Activated CD8-positive, alpha-beta memory T cell treated with anti-CD3 and anti-CD28 coated beads for 1 hour (primary cell): ENCODE measurements at regions not wholly inside any gene's neighbourhood (a gene's known extent, or its start where the extent isn't known, plus 50 kb on each side); places are given as distances from the start of the nearest gene placed in this dataset.

Experiments
- DNase-seq, 2 donors: peaks; one replicate each; pipeline ENCODE4 v3.0.0-alpha.2; 2020; ENCODE audit warnings: low read depth in 1 of 2; ENCODE audit errors: extremely low read depth in 1 of 2

DNA sequence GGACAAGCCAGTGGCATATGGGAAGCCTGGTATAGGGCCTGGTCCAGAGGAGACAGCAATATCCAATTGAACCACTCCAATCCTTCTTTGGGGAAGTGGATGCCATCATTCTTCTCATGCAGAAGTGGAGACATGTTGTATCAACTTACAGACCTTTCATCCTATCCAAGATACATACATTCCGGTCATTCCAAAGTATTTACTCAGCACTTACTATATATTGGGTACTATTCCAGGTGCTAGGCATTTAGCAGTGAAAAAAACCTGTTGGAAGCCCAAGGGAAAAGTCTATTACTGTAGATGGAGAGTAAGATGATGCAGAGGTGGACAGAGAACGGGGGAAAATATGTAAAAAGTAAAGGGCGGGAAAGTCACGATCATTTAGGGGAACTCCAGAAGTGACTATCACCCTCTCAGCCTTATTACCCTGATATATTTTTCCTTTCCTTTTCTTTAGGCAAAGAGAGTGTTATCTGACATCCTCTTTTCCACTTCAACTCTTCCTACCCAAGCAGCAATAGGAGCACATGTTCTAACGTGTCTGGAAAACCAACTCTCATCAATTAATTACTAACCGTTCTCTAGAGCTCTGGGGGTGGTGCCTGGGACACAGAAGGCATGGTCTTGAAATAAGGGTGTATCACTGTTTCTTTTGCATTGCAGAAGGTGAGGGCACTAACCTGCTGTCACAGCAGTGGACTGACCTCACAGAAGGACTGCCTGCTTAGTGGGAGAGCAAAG lies 210.1 kb upstream of the MAF start:
- no peak for DNase-seq

DNA sequence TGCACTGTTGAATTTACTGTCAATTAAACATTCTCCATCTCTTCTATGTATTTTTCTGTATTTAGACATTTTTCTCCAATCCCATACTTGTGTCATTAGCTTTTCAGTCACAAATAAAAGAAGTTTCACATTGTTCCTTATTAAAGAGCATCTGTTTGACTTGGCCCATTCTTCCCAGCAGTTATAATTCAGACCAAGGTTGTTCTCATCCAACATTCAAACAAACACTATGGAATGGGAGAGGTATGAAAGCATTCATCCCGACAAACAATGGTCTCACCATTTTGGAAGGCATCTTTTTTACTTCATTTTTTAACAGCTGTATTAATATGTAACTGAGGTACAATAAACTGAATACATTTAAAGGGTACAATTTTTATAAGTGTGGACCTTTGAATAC lies 208.8 kb upstream of the MAF start:
- no peak for DNase-seq

DNA sequence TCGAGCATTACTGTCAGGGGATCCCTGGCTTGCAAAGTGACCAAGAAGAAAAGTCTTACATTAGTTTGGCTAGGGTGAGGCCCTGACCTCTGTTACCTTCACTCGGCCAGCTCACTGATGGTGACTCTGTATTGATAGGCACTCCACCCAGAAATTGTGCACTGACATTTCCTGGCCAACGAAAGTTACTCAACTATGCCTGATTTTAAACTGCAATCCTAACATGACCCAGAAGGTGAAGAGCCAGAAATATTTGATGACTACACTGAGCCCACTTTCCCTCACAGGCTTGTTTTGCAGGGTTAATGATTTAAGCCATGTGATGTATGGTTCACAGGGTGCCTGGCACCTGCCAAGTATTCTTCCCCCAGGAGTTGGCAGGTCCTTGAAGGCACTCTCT lies 208.2 kb upstream of the MAF start:
- DNase-seq = no peak

DNA sequence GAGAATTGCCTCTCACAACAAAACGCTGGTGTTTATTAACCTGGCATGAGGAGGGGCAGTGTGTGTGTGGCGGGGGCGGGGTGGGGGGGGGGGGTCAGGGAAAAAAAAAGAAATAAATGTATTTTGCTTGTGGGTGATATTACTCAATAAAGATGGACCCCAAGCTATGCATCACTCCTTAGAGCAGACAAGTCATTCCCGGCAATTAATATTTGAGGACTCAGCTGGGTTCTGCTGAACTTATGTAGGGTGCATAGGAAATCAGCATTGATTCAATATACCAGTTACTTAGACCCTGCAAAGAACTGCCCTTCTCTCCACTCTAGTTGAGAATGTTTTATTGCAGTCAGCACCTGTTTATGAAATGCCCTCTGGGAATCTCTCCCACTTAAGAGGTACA lies 206.2 kb upstream of the MAF start:
- DNase-seq = no peak

DNA sequence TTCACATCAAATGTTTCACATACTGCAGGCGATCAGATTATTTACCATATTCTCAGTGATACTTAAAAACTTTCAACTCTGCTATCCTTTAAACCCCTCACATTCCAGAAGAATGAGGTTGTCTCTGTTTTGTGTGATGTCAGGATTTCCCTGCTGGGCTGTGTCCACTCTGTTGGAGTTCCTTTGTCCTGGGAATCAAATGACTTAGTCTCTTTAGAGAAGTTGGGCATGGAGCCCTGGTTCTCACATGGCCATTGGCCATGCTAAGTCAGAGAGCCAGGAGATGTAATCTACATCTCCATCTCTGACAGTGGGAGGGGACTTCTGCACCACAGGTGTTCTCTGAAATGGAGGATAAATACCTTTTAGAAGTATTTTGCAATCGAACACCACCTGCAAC lies 205.1 kb upstream of the MAF start:
- no peak for DNase-seq

DNA sequence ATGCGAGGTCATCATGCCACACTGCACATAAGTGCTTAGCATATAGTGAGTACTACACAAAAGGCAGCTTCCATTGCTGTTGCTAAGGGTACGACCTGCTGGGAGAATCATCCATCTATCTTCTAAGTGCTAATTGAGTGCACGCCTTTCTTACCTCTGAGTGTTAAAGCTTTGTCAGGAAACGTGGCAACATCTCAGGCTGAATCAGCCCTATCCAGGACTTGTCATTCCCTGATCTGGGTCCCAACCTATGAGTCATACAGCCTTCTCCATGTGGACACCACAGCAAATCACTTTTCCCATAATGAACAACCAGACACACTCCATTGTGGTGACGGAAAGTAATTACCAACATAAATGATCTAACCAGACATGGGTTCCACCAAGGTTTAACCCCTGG lies 201.1 kb upstream of the MAF start:
- DNase-seq = no peak

DNA sequence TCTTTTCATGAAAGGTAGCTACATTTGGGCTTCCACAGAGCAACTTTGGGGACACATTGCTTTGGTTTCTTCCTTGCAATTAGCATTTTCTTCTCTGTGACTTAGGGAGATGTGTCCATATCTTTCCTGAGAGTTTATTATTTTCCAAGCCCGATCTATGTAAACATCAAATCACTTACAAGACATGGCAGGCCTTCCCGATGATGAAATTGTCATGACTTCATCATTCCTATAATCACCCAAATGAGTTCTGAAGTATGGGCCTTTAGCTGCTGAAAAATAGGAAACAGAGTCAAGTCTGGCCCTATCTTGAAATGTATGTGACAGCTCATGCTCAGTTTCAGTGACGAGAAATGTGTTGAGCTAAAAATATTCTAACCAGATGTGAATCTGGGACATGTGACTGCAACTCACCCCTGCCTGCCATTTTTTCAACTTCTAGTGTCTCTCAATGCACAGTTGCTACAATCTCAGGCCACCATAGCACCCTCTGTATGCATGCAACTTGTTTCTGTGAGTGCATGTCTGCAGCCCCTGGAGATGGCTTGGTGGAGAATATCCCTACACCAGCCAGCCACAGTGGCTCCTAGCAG lies 199.6 kb upstream of the MAF start:
- no peak for DNase-seq

DNA sequence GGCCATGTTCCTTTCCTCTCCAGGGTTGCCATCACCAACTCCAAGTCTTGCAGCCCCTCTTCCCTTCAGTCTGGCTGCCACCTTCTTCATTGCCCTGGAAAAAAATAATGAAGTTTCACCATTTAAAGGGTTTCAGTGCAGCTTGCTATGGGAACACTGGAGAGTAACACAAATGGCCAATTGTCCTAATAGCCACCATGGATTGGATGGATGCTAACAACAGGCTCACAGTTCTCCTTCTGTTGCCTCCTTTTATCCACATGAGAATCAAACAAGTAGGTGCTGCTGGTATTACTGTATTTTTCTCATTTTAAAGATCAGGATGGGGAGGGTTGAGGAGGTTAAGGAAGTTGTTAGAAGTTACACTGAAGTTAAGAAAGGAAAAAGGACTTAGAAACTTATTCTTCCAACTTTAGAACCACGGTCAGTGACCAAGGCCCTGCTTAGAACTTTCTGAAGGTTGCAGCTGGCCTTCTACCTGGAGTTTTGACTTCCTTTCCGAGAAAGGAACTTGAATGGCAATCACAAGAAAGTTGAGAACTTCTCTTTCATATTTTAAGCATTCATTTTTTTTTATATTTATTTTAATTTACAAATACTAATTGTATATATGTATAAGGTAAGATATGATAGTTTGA lies 198.0 kb upstream of the MAF start:
- no peak for DNase-seq

DNA sequence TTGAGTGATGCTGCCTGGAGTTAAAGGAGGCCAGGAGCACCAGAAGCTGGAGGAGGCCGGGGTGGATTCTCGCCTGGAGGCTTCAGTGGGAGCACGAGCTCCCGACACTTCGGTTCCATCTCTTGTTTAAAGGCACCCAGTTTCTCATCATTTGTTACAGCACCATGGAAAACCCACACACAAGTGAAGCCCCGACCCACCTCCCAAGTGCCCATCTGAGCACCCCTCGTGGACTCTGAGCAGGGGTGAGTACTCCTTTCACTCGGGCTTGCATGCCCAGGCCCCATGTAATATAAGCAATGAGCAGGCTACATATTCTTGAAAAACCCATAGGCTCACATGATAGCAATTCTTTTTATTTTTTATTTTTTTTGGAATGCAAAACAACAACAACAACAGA lies 196.9 kb upstream of the MAF start:
- no peak for DNase-seq

DNA sequence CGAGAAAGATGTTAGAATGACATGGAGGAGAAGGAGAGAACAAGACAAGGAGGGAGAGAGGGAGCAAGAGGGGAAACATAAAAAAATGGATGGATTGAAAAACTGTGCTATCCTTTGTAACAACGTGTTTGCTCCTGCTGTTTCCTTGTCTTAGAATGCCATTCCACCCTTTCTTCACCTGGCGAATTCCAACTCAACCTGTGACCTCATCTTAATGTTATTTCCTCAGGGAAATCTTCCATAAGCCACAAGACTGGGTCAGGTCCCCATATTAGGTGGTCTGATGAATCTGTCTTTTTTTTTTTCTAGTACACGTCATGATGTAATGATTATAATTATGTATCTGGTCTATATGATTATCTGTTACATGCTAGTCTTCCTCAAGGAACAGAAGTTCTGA lies 195.0 kb upstream of the MAF start:
- no peak for DNase-seq

DNA sequence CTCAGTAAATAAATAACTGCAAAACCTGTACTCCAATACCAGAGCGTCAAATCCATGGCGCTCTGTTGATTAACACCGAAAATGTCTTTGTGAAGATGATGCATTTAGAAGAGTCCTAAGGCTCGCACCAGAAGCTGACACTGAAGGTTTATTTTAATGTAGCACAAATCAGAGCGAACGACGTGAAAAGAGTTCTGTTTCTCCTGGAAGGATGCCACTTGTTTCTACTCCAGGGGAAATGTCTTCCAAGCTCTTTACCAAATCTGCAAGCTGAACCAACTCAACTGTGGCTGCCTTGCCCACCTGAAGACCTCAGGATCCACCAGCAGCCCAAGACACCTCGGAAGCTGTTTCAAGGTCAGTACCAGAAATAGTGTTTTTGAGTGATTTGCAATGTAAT lies 194.4 kb upstream of the MAF start:
- no peak for DNase-seq

DNA sequence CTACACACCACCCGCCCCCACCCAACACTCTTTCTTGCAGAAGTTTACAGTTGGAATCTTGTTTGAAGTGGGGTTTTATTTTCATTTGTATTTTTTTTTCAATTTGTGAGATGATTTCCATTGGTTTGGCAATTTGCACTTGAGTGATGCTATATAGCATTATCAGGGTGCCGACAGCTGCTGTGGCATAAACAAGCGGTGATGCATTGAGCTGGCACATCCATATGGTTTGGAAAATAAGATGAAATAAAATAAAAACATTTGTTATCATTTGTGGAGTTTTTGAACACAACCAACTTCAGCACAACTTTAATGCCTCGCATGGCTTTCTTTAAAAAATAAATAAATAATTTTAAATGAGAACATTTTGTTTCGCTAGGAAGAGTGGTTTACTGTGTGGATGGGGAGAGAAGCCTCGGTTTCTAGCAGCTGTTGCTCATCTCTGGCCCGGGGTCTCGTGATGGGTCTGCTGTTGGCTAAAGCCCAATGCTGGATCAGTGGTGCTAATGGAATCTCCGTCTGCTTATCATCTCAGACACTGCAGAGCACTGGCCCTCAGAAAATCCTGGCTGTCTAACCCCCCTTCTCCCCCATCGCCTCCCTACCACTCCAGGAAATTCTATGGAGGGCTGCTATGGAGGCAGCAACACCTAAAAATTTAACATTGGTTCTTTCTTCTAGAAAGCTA lies 192.3 kb upstream of the MAF start:
- DNase-seq = no peak

DNA sequence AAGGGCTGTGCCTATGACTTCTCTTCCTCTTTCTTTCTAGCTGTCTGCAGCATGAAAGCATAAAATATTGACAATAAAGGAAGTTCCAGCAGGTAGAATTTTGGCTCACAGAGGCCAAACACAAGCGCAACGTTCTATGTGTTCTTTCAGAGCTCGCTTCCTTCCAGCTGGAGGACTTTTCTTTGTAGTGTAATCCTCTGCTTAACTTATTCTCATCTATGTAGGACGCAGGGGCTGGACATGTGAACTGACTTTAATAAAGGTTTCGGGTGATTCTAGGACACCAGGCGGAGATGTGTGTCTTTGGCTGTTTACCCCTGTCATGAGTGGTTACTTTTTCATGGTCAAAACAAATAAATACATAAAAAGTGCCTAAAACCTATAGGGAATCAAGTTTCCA lies 191.5 kb upstream of the MAF start:
- DNase-seq = no peak

DNA sequence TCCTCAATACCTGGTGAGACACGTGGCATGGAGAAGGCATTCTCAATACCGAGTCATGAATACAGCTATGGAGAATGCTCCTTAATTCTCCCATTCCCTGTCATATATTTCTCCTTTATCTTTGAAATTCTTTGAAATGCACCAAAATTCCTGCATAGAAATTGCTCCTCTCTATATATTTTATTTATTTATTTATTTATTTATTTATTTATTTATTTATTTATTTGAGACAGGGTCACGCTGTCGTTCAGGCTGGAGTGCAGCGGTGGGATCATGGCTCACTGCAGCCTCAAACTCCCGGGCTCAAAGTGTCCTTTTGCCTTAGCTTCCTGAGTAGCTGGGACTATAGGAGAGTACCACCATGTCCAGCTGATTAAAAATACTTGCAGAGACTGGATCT lies 190.3 kb upstream of the MAF start:
- DNase-seq = no peak

DNA sequence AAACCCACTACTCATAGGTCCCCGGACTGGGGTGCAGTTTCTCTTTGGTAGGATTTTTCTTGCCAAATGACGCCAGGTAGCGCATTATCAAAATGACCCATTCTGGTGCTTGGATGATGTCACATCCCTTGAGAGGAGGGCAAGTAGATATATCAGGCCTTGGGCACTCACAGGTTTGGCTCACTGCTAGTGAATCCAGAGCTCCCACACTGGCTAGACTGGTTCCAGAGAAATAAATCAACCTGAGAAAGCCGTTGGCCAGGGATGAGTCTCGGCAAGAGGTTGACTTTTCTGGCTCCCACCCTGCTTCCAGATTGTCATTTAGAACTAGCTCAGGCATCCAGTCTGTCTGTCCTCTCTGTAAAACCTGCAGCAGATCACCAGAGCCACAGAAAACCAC lies 188.4 kb upstream of the MAF start:
- DNase-seq = no peak

DNA sequence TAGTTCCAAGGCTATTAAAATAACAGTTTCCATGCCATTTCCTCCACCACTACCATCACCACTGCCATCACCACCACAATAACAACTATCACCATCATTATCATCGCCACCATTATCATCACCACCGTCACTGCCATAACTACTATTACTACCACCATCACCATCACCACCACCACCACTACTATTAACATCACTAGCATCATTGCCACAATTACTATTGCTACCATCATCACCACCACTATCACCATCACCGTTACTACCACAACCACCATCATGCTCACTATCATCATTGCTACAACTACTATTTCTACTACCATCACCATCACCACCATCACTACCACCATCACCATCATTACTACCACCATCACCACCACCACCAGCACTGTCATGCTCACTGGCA lies 185.9 kb upstream of the MAF start:
- no peak for DNase-seq

DNA sequence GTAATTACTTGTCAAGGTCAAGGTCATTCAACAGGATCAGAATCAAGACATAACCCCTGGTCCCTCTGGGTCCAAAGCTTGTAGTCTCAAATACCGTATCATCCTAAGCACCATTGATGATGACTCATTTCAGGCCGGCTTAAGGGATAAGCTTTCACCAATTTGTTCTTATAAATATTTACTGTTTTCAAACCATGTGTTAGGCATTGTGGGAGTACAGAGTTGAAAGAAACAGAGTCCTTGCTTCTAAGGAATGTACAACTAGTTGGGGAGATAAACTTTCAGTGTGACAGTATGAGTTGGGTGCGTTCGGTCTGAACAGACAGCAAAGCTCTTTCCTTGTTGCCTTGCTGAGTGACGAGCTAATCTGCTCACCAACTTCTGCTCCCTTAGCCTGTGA lies 183.5 kb upstream of the MAF start:
- DNase-seq = no peak

DNA sequence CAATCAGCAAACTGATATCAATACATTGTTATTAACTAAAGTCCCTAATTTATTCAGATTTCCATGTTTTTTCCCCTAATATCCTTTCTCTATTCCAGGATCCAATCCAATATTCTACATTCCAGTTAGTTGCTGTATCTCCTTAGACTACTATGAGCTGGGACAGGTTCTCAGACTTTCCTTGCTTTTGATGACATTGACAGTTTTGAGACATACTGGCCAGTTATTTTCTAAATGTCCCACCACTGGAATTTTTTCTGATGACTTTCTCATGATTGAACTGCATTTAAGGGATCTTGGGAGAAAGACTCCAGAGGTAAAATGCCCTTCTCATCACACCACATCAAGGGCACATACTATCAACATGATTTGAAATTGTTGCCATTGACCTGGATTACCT lies 177.1 kb upstream of the MAF start:
- DNase-seq = no peak

DNA sequence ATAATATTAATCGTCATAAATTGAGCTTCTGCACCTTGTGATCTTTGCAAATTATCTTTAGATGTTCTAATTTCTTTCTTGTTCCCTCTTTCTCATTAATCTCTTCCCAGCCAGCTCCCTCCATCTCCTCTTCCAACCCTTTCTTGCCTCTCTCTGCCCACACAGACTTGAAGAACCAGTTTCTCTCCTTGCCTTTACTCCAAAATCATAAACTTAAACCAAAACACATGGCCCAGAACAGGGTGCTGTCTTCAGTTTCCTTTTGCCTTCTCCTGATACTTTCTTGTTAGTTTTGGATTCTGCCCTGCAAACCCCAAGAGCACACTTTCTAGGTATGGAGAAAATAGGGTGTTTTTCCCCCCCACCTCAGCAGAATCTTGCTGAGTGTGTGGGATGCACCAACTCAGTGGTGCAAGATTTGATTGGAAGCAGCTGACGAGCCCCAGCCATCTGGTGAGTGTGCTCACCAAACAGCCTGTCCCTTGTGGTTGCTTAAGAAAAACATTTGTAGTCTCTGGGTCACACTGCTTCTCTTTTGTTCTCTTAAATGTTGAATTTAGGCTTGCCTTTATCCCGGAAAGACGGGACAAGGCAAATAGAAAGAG lies 175.8 kb upstream of the MAF start:
- no peak for DNase-seq

DNA sequence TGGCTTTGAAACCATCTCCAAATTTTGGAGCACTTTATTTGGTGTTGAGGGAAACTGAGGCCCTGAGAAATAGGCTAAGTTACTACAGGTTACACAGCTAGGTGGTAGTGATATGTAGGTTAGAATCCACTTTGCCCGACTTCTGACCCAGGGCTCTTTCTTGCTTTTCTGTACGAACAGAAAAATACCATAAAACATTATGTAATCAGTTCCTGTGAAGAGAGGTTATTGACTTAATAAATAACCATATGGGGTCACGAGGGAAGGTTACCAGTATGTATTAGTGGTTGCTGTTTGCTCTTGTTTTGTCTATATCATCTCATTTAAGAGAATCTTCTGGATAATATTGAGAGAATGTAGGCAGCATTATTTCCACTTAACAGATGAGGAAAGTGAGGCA lies 172.2 kb upstream of the MAF start:
- no peak for DNase-seq

DNA sequence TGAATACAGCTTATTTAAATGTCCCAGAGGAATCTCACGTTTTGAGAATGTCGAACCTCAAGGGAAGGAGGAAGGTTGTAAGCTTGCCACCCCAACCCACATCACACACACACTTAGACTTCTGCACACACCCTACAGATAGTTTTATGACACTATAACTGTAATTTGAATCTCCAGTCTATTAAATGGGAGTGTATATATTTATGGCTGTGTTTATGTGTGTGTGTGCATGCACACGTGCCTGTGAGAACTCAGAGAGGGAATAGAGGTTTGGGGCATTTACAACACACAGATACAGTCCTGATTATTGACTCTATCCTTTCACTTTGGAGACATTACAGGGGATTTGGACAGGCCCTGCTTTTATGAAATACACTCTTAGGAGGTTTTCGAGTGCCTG lies 171.5 kb upstream of the MAF start:
- no peak for DNase-seq
